Endothelial cell (in vitro differentiated cells): ENCODE measurements at regions not wholly inside any gene's neighbourhood (a gene's known extent, or its start where the extent isn't known, plus 50 kb on each side); places are given as distances from the start of the nearest gene placed in this dataset.

ENCODE experiments used
- DNase-seq: peaks from one replicate; pipeline ENCODE4 v3.0.0; 2021; ENCODE audit warnings: low spot score
- H3K27ac Mint-ChIP-seq: one replicate; pipeline ENCODE4 v1.8.0; 2021; ENCODE audit warnings: mixed read lengths, inconsistent platforms; ENCODE audit not compliant: unreplicated experiment
- H3K27me3 Mint-ChIP-seq: one replicate; pipeline ENCODE4 v1.8.0; 2021; ENCODE audit warnings: mild to moderate bottlenecking, moderate library complexity, mixed read lengths, inconsistent platforms; ENCODE audit not compliant: unreplicated experiment
- H3K36me3 Mint-ChIP-seq: one replicate; pipeline ENCODE4 v1.8.0; 2021; ENCODE audit warnings: mild to moderate bottlenecking, low read depth, mixed read lengths, inconsistent platforms; ENCODE audit not compliant: unreplicated experiment
- H3K4me1 Mint-ChIP-seq: one replicate; pipeline ENCODE4 v1.8.0; 2021; ENCODE audit warnings: mild to moderate bottlenecking, mixed read lengths, inconsistent platforms; ENCODE audit not compliant: unreplicated experiment
- H3K4me3 Mint-ChIP-seq: one replicate; pipeline ENCODE4 v1.8.0; 2021; ENCODE audit warnings: mild to moderate bottlenecking, mixed read lengths, inconsistent platforms; ENCODE audit not compliant: unreplicated experiment
- H3K9me3 Mint-ChIP-seq: one replicate; pipeline ENCODE4 v1.8.0; 2021; ENCODE audit warnings: mixed read lengths, inconsistent platforms; ENCODE audit not compliant: unreplicated experiment
- CTCF ChIP-seq: fragments of 200-600 bp; sonication (generic); IDR thresholded peaks from one replicate; pipeline ENCODE4 v1.5.0; 2021; ENCODE audit warnings: antibody characterized with exemption; ENCODE audit not compliant: unreplicated experiment

- DNase-seq: no peak
These were observed 572.4 kb downstream of the GLRX3 start for GRCh38 chr10:130708465-130709070.

GRCh38 chr10:130709415-130709814, 573.2 kb downstream of the GLRX3 start:
- no peak for TF ChIP-seq CTCF
- Mint-ChIP-seq H3K9me3 (peaks cover 53% of the 10 kb centered on the region), H3K4me1 (no peaks in the 10 kb centered on the region), H3K27ac (no peak overlapping the region), H3K36me3 (peaks cover 28% of the 10 kb centered on the region), H3K27me3 (peaks cover 21% of the 10 kb centered on the region), H3K4me3 (no peak overlapping the region)
- DNase-seq: no peak

More at GRCh38 chr10:130708465-130709070, 572.4 kb downstream of the GLRX3 start:
- Mint-ChIP-seq H3K27me3 (peaks cover 21% of the 10 kb centered on the region), H3K36me3 (peaks cover 31% of the 10 kb centered on the region), H3K4me3 (no peak overlapping the region), H3K9me3 (peaks cover 61% of the 10 kb centered on the region), H3K27ac (no peak overlapping the region), H3K4me1 (no peaks in the 10 kb centered on the region)
- no peak for TF ChIP-seq CTCF

- DNase-seq: no peak
- Mint-ChIP-seq H3K27ac (no peak overlapping the region), H3K36me3 (peaks cover 19% of the 10 kb centered on the region), H3K4me1 (no peaks in the 10 kb centered on the region), H3K9me3 (peaks cover 47% of the 10 kb centered on the region), H3K4me3 (no peak overlapping the region), H3K27me3 (peaks cover 15% of the 10 kb centered on the region)
- TF ChIP-seq CTCF: no peak
These were observed 574.9 kb downstream of the GLRX3 start for GRCh38 chr10:130711072-130711471.

- Mint-ChIP-seq H3K27me3 (peaks cover 6% of the 10 kb centered on the region), H3K27ac (no peak overlapping the region), H3K36me3 (peaks cover 18% of the 10 kb centered on the region), H3K4me3 (no peak overlapping the region), H3K4me1 (no peaks in the 10 kb centered on the region), H3K9me3 (peaks cover 49% of the 10 kb centered on the region)
- DNase-seq: no peak
- no peak for TF ChIP-seq CTCF
These were observed 576.9 kb downstream of the GLRX3 start for GRCh38 chr10:130713135-130713534.

GRCh38 chr10:130713731-130714130, 577.5 kb downstream of the GLRX3 start:
- no peak for DNase-seq
- Mint-ChIP-seq H3K4me1 (no peaks in the 10 kb centered on the region), H3K9me3 (peaks cover 55% of the 10 kb centered on the region), H3K27ac (no peak overlapping the region), H3K4me3 (no peak overlapping the region), H3K36me3 (peaks cover 18% of the 10 kb centered on the region), H3K27me3 (peaks cover 6% of the 10 kb centered on the region)
- no peak for TF ChIP-seq CTCF
